ENCODE measurements at regions not wholly inside any gene's neighbourhood (a gene's known extent, or its start where the extent isn't known, plus 50 kb on each side); places are given as distances from the start of the nearest gene placed in this dataset.

DNA sequence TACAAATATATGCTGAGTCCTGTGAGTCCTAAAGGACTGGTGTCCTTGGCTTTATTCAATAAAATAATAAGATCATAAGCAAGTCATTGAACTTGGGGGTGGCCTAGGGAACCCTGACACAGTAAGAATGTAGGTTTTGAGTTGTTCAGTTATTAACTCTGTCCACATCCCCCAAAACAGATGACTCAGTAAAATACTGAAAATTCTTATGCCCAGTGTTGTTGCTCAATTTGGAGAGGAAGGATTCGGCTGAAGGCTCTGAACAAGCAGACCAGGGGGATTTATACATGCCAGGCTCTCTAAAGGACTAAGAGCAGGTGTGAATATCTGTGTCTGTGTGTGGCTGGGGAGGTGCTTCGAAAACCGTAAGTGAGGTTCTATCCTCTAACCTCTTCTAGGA, 173.7 kb downstream of the RMI1 start:
- DNase-seq (ENCODE audit: low read depth, low spot score) (no peak), FAIRE-seq (no peak)
- no peaks in the 10 kb centered on the region for H3K9me3 ChIP-seq (replicated peaks; ENCODE audit: control insufficient read depth, insufficient read depth, low read length)
- no peaks in the 10 kb centered on the region for H4K20me1 ChIP-seq (replicated peaks; ENCODE audit: control insufficient read depth, extremely low read depth, insufficient read depth, low read length)
- dilution Hi-C loops (cut with MboI; ENCODE audit: extremely low pct_ligation_motif_present, low sequenced_read_pairs): no loop called here
- ChIA-PET POLR2A (no interaction called here), CTCF (interaction anchor here (1.6 kb wide), 1 partner anchor 18 kb away, joined by 5 read pairs; no protein-coding TSS in a partner anchor)
- H3K4me3 ChIP-seq (replicated peaks in 1 of 3; ENCODE audit: insufficient read depth in 1 of 3, low read depth in 1 of 3, low read length in 3 of 3): no peak overlapping the region
- TF ChIP-seq POLR2A (IDR thresholded peaks at IDR 0.05; ENCODE audit: low read depth, low read length) (no peak), MAX (IDR thresholded peaks at IDR 0.05; ENCODE audit: insufficient read depth, insufficient read length) (no peak), JUN (IDR thresholded peaks at IDR 0.05; ENCODE audit: borderline replicate concordance, insufficient read depth, insufficient read length, low read depth) (no peak), MYC (IDR thresholded peaks at IDR 0.05; ENCODE audit: low read depth, low read length) (no peak), FOS (IDR thresholded peaks at IDR 0.05; ENCODE audit: borderline replicate concordance, insufficient read depth, low read length) (no peak), CTCF (IDR thresholded peaks at IDR 0.05; ENCODE audit: extremely low read depth in 1 of 2, insufficient read depth in 1 of 2, low read depth in 1 of 2, low read length in 2 of 2) (no peak), GATA2 (IDR thresholded peaks at IDR 0.05; ENCODE audit: insufficient read depth, insufficient read length, low read depth, low read length) (no peak), POLR2AphosphoS5 (IDR thresholded peaks at IDR 0.05; ENCODE audit: insufficient read depth, low read depth, low read length) (no peak), EZH2 (IDR thresholded peaks at IDR 0.05; ENCODE audit: borderline replicate concordance, low read depth, low read length, severe bottlenecking) (no peak)
- no peak overlapping the region for H3K27ac ChIP-seq (ENCODE audit: insufficient read depth, low read depth, low read length)
- H3K27me3 ChIP-seq (ENCODE audit: control insufficient read depth in 2 of 2, insufficient read depth in 2 of 2, low read length in 2 of 2): no peaks in the 10 kb centered on the region
- H3K79me2 ChIP-seq (ENCODE audit: control insufficient read depth, insufficient read depth, low read length): no peaks in the 10 kb centered on the region
- H2AFZ ChIP-seq (ENCODE audit: low read depth, low read length): no peak overlapping the region
- H3K4me1 ChIP-seq (ENCODE audit: control insufficient read depth, extremely low read depth, insufficient read depth, low read length): peaks cover 22% of the 10 kb centered on the region
- no peak overlapping the region for H3K4me2 ChIP-seq (ENCODE audit: insufficient read depth, low read length)
- intact Hi-C loops (cut with micrococcal nuclease): loop anchor here (5.0 kb wide), 1 partner anchor 447 kb away; the partner anchor contains the start of gene UBQLN1
- no peaks in the 10 kb centered on the region for H3K36me3 ChIP-seq (ENCODE audit: control insufficient read depth in 2 of 2, extremely low read depth in 1 of 2, insufficient read depth in 2 of 2, low read length in 2 of 2)
- H3K9ac ChIP-seq (replicated peaks; ENCODE audit: extremely low read depth, insufficient read depth, low read length): no peak overlapping the region
- no TSS peak for BruUV-seq (replicated peaks)
- H3K9me1 ChIP-seq (replicated peaks; ENCODE audit: control insufficient read depth, extremely low read depth, insufficient read depth, low read length): no peaks in the 10 kb centered on the region

All from endothelial cell of umbilical vein (primary cell).